DMS153 treated with DMSO at 0.1 percent for 48 hours (cell line): ENCODE measurements at regions not wholly inside any gene's neighbourhood (a gene's known extent, or its start where the extent isn't known, plus 50 kb on each side); places are given as distances from the start of the nearest gene placed in this dataset.
"Not testable (repeated sequence)": the region's sequence is repeated elsewhere in the genome, so short reads cannot be mapped to it uniquely, and the experiment has no call there.

Experiments
- DNase-seq: peaks from one replicate; lab custom pipeline; 2025; ENCODE audit not compliant: unreplicated experiment; lab: John Stamatoyannopoulos, UW

GRCh38 chr2:228956701-228957474 is 314.2 kb downstream of the PID1 start:
- no peak for DNase-seq

GRCh38 chr2:228949831-228950230 is 321.3 kb downstream of the PID1 start:
- DNase-seq = no peak

GRCh38 chr2:228945710-228946109 is 325.4 kb downstream of the PID1 start:
- DNase-seq = no peak

GRCh38 chr2:228942856-228943255 is 328.2 kb downstream of the PID1 start:
- no peak for DNase-seq

- DNase-seq = no peak
Measured at GRCh38 chr2:228938629-228939028, 332.5 kb downstream of the PID1 start.

DNA sequence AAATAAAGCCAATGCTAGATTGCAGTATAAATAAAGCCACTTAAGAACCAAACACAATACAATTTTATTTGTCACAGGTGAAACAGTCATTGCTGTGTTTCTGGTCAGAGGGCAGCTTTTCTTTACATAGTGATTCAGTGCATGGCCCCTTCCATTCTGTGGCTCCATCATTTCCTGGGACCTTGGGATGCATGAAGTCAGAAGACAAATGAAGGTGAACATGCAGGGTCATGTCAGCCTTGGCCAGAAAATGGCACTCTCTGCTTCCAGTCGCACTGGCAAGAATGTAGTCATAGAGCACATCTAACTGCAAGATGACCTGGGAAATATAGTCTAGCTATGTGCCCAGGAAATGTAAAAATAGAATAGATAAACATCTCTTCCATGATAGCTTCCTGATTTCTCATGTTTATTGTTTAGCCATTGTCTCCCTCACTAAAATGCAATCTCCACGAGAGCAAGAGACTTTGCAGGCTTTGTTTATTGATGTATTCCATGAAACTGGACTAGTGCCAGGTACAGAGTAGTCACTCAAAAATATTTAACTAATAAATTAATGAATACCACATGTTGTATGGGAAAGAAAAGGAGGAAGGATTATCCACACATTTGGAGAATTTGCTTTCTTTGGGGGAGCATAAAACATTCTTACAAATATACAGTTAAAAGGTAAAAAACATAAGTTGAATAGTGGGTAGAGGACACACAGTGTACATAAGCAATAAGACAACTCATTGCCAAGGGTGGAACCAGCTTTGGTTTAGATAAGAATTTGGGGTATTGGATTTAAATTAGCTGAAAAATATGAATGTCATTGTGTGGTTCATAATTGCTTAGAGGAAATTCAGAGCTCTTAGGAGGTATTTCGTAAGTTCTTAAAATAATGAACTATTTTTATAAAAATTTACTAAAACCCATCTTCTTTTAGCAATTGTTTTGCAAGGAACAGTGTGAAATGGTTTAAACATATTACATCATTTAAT is 343.8 kb downstream of the PID1 start:
- peak; percentile 43 for DNase-seq

DNA sequence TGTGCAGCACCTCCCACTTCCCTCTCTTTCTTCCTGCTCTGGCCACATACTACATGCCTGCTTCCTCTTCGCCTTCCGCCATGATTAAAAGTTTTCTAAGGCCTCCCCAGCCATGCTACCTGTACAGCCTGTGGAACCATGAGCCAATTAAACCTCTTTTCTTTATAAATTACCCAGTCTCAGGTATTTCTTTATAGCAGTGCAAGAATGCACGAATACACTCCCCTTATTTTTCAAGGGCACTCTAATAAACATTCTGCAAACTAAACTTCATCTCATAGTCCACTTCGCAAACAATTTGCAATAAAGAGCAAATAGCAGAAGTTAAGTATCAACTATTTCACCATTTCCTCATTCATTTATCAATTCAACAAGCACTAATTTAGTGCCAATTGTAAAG is 351.3 kb downstream of the PID1 start:
- no peak for DNase-seq

DNA sequence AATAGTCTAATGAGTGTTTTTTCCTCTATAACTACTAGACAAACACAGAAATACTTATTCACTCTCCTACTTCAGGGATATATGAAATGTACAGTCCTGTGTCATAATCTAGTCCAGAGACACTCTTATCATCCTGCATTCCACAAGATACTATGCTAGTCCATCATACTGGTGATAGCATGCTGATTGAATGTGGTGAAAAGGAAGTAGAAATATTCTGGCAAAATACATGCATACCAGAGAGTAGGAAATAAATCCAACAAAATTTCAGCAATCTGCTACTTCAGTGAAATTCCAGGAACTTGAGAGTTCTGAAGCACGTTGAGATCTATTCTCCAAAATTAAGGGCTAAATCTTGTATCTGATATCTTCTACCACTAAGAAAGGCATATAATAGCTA is 353.9 kb downstream of the PID1 start:
- DNase-seq = no peak

GRCh38 chr2:228916416-228917090 is 354.5 kb downstream of the PID1 start:
- no peak for DNase-seq

DNA sequence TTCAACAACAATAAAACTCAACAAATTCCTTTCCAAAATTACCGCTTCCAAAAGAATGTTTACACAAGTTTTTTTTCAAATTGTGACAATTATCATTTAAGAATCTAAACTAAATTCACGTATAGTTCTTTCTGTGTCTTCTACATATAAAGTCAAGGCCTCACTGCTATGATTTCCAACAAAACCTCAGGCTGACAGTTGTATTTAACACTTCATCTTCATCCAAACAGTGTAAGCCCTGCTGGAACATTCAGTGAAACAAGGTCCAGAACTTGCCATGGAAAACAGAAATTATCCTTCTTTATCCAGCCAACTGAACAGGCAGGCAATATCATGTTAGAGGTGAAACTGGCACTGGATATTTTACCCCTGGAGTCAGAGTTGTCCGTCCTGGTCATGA is 357.9 kb downstream of the PID1 start:
- no peak for DNase-seq

DNA sequence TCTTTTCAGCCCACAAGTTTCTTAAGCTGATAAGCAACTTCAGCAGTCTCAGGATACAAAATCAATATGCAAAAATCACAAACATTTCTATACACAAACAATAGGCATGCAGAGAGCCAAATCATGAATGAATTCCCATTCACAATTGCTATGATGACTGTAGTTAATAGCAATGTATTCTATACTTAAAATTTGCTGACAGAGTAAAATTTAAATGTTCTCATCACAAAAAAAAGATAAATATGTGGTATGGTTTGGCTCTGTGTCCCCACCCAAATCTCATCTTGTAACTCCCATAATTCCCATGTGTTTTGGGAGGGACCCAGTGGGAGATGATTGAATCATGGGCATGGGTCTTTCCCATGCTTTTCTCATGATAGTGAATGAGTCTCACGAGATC is 360.2 kb downstream of the PID1 start:
- DNase-seq = not testable (repeated sequence)

DNA sequence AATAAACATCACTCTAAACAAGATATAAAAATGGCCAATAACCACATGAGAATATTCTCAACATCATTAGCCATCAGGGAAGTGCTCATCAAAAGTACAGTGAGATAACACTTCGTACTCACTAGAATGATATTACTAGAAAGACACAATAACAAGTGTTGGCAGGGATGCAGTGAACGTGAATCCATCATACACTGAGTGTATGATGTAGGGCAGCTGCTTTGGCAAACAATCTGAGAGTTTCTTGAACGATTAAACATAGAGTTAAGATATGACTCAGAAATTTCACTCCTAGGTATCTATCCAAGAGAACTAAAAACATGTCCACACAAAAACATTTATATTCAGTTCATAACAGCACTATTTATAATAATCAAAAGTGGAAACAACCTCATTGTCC is 368.9 kb downstream of the PID1 start:
- DNase-seq = no peak

DNA sequence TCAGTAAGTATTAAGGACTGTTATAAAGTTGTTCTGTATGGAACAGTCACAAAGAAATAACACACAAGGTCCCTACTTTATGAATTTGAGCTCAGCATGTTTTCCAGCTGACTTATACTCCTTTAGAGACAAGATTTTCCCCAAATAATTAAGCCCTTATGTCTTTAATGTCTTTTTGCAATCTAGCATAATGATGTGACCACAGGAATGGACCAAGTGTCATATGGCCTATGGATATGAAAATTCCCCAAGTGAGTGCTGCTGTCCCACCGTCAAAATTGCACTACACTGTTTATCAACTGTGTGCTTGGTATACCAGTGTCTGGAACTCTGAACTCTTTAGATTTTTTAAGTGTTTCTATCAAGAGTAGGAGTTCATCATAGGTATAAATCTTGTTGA is 369.6 kb downstream of the PID1 start:
- DNase-seq = no peak

GRCh38 chr2:228878138-228878537 is 392.9 kb downstream of the PID1 start:
- no peak for DNase-seq

GRCh38 chr2:228876276-228876675 is 394.8 kb downstream of the PID1 start:
- no peak for DNase-seq

GRCh38 chr2:228875152-228875900 is 395.8 kb downstream of the PID1 start:
- no peak for DNase-seq

DNA sequence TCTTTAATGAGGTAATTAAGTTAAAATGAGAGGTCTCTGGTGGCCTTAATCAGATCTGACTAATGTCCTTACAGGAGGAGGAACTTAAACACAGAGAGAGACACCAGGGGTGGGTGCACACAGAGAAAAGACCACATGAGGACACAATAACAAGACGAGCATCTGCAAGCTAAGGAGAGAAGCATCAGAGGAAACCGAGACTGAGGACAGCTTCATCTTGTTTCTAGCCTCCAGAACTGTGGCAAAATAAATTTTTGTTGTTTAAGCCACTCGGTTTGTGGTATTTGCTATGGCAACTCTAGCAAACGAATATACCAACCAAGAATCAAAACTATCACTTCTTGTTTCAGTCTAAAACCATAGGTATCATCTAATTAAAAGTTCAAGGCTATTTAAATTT is 400.1 kb downstream of the PID1 start:
- DNase-seq = no peak

DNA sequence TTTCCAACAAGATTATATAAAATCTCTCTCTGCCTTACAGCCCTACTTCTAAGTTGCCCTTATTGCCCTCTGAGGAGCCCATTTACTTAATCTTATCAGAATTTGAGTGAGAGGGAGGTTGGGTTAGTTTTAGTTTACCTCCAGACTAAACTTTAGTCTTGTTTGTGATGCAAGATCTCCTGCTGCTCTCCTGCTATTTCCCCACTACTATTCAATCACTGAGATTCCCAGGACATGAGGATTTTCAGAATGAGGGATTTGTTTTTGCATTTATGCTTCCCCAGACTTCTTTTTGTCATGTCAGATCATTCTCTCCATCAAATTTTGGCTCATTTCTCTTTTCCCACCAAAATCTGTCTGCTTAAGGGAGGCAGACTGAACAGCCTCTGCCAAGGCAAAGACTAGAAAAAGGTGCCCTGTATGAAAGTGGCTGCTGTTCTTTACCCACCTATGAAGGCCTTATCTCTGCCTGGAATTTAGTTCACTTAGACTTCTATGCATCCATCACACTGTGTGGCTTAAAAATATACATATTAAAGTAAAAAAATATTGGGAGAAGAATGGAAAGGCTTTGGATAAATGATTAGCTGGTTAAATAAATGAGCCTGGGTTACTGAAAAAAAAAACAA is 401.3 kb downstream of the PID1 start:
- DNase-seq = no peak

DNA sequence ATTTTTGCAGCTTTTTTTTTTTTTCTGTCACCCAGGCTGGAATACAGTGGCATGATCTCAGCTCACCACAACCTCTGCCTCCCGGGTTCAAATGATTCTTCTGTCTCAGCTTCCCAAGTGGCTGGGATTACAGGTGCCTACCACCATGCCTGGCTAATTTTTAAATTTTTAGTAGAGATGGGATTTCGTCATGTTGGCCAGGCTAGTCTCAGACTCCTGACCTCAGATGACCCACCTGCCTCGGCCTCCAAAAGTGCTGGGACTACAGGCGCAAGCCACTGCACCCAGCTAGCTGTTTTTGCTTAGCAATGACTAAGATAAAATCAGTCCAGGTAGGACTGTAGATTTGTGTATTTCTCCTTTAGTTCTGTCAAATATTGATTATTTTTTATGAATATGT is 403.7 kb downstream of the PID1 start:
- DNase-seq = no peak

- DNase-seq = no peak
Measured at GRCh38 chr2:228866781-228867180, 404.3 kb downstream of the PID1 start.
